H1 (cell line): ENCODE measurements at regions not wholly inside any gene's neighbourhood (a gene's known extent, or its start where the extent isn't known, plus 50 kb on each side); places are given as distances from the start of the nearest gene placed in this dataset.

ENCODE experiments used
- CTCF ChIA-PET: fragments of 300-600 bp; sonication (Branson Sonifier 250); formaldehyde crosslinking; loops from one replicate; lab custom pipeline; 2021; ENCODE audit not compliant: partially characterized antibody; lab: Charles Lee
- POLR2A ChIA-PET: fragments of 300-600 bp; sonication (Branson Sonifier 250); formaldehyde crosslinking; loops from one replicate; lab custom pipeline; 2021; ENCODE audit warnings: inconsistent platforms; ENCODE audit not compliant: partially characterized antibody; lab: Charles Lee
- DNase-seq, 2 experiments: peaks; one replicate each; pipeline versions ENCODE4 v3.0.0 to v3.0.0-alpha.2; 2010 to 2022; ENCODE audit warnings: low spot score in 2 of 2, low read depth in 1 of 2, mixed read lengths in 1 of 2
- FAIRE-seq: peaks from 2 replicates; lab custom pipeline; 2011; peaks lifted over from hg19 to GRCh38; lab: Jason Lieb, UNC
- H2AFZ ChIP-seq: 2 replicates; pipeline ENCODE4 v1.8.1; 2012; ENCODE audit warnings: low read length, inconsistent platforms
- H2AK5ac ChIP-seq: 2 replicates; pipeline ENCODE4 v1.6.1; 2013; ENCODE audit warnings: low read depth, low read length
- H2BK120ac ChIP-seq: replicated peaks from 2 replicates; pipeline ENCODE3; 2013; ENCODE audit warnings: low read depth, low read length, inconsistent platforms
- H2BK12ac ChIP-seq: 2 replicates; pipeline ENCODE4 v1.6.1; 2013; ENCODE audit warnings: low read depth, low read length
- H2BK15ac ChIP-seq: 2 replicates; pipeline ENCODE4 v1.6.1; 2013; ENCODE audit warnings: low read length
- H2BK20ac ChIP-seq: 2 replicates; pipeline ENCODE4 v1.6.1; 2013; ENCODE audit warnings: low read length
- H2BK5ac ChIP-seq: 2 replicates; pipeline ENCODE4 v1.6.1; 2013; ENCODE audit warnings: low read depth, low read length
- H3K14ac ChIP-seq: 2 replicates; pipeline ENCODE4 v1.6.1; 2013; ENCODE audit warnings: inconsistent platforms; ENCODE audit not compliant: insufficient read length
- H3K18ac ChIP-seq: 2 replicates; pipeline ENCODE4 v1.6.1; 2013; ENCODE audit warnings: low read length; ENCODE audit errors: extremely low read depth
- H3K23ac ChIP-seq: 2 replicates; pipeline ENCODE4 v1.6.1; 2013; ENCODE audit warnings: inconsistent platforms; ENCODE audit not compliant: insufficient read length
- H3K23me2 ChIP-seq: 2 replicates; pipeline ENCODE4 v1.6.1; 2013; ENCODE audit warnings: low read depth, low read length
- H3K27ac ChIP-seq: 2 replicates; pipeline ENCODE4 v1.6.1; 2011; ENCODE audit warnings: low read depth, low read length, inconsistent platforms
- H3K27me3 ChIP-seq, 4 experiments: replicated peaks in 1 of 4; 1 replicate in 1 of 4; 2 replicates in 3 of 4; pipeline versions ENCODE4 v1.6.1 to v1.8.1; 2011 to 2013; ENCODE audit warnings: low read length in 3 of 4, mild to moderate bottlenecking in 3 of 4, inconsistent platforms in 2 of 4, mixed read lengths in 2 of 4, moderate library complexity in 1 of 4; ENCODE audit not compliant: control insufficient read depth in 3 of 4, insufficient read depth in 3 of 4; ENCODE audit errors: extremely low read depth in 1 of 4
- H3K36me3 ChIP-seq, 4 experiments: 2 replicates each; pipeline versions ENCODE4 v1.6.1 to v1.8.1; 2011 to 2013; ENCODE audit warnings: mild to moderate bottlenecking in 4 of 4, low read length in 3 of 4, moderate library complexity in 2 of 4, control low read depth in 1 of 4, inconsistent platforms in 1 of 4; ENCODE audit not compliant: insufficient read depth in 4 of 4, control insufficient read depth in 2 of 4
- H3K4ac ChIP-seq: replicated peaks from 2 replicates; pipeline ENCODE3; 2013; ENCODE audit warnings: low read length, low read depth, mixed read lengths, inconsistent platforms; ENCODE audit not compliant: insufficient read length
- H3K4me1 ChIP-seq, 4 experiments: replicated peaks in 1 of 4; 1 replicate in 1 of 4; 2 replicates in 3 of 4; pipeline versions ENCODE4 v1.6.1 to v1.8.1; 2011 to 2013; ENCODE audit warnings: low read length in 3 of 4, inconsistent platforms in 2 of 4, mixed read lengths in 1 of 4; ENCODE audit not compliant: insufficient read depth in 4 of 4, control insufficient read depth in 3 of 4
- H3K4me2 ChIP-seq, 2 experiments: 2 replicates each; pipeline versions ENCODE4 v1.6.1 to v1.8.1; 2011 to 2013; ENCODE audit warnings: low read depth in 2 of 2, low read length in 2 of 2, control low read depth in 1 of 2, inconsistent platforms in 1 of 2, mild to moderate bottlenecking in 1 of 2; ENCODE audit not compliant: insufficient read depth in 1 of 2
- H3K4me3 ChIP-seq, 4 experiments: fragments of 200-600, 300-600 bp in 1 of 4; sonication (generic), shearing (Covaris generic), sonication (Bioruptor Twin) in 1 of 4; 2 replicates each; pipeline versions ENCODE4 v1.5.1 to v1.8.1; 2011 to 2016; ENCODE audit warnings: low read length in 4 of 4, low read depth in 3 of 4, control low read depth in 2 of 4, inconsistent platforms in 2 of 4, mild to moderate bottlenecking in 2 of 4, mixed read lengths in 1 of 4, moderate library complexity in 1 of 4; ENCODE audit not compliant: insufficient read depth in 2 of 4; ENCODE audit errors: extremely low read depth in 1 of 4
- H3K56ac ChIP-seq: replicated peaks from 2 replicates; pipeline ENCODE3; 2013; ENCODE audit warnings: low read depth, mild to moderate bottlenecking, mixed read lengths, low read length, inconsistent platforms; ENCODE audit not compliant: insufficient read length
- H3K79me1 ChIP-seq: 2 replicates; pipeline ENCODE4 v1.6.1; 2013; ENCODE audit warnings: low read depth, low read length, control low read depth
- H3K79me2 ChIP-seq, 2 experiments: 2 replicates each; pipeline versions ENCODE4 v1.6.1 to v1.8.1; 2012 to 2013; ENCODE audit warnings: low read length in 2 of 2, mild to moderate bottlenecking in 2 of 2, inconsistent platforms in 1 of 2; ENCODE audit not compliant: insufficient read depth in 2 of 2, control insufficient read depth in 1 of 2
- H3K9ac ChIP-seq, 4 experiments: replicated peaks in 1 of 4; 1 replicate in 1 of 4; 2 replicates in 3 of 4; pipeline versions ENCODE4 v1.6.1 to v1.8.1; 2011 to 2013; ENCODE audit warnings: low read depth in 3 of 4, low read length in 3 of 4, control low read depth in 2 of 4, mild to moderate bottlenecking in 2 of 4, moderate library complexity in 2 of 4, inconsistent platforms in 1 of 4; ENCODE audit errors: extremely low read depth in 1 of 4
- H3K9me3 ChIP-seq, 2 experiments: 2 replicates each; pipeline versions ENCODE4 v1.6.1 to v1.8.1; 2012 to 2013; ENCODE audit warnings: mild to moderate bottlenecking in 2 of 2, moderate library complexity in 2 of 2, control low read depth in 1 of 2, inconsistent platforms in 1 of 2, low read depth in 1 of 2, low read length in 1 of 2, mixed read lengths in 1 of 2; ENCODE audit not compliant: insufficient read depth in 2 of 2
- H4K20me1 ChIP-seq, 2 experiments: replicated peaks in 1 of 2; 2 replicates each; pipeline versions ENCODE3 to v1.8.1; 2011 to 2013; ENCODE audit warnings: inconsistent platforms in 2 of 2, low read length in 2 of 2, mild to moderate bottlenecking in 1 of 2; ENCODE audit not compliant: insufficient read depth in 2 of 2, control insufficient read depth in 1 of 2
- H4K5ac ChIP-seq: 2 replicates; pipeline ENCODE4 v1.6.1; 2013; ENCODE audit warnings: low read length, low read depth, mixed read lengths, inconsistent platforms; ENCODE audit not compliant: insufficient read length
- H4K8ac ChIP-seq: 2 replicates; pipeline ENCODE4 v1.8.0; 2013; ENCODE audit warnings: mild to moderate bottlenecking, moderate library complexity, low read length, inconsistent platforms; ENCODE audit not compliant: insufficient read depth; ENCODE audit errors: extremely low read depth
- H4K91ac ChIP-seq: replicated peaks from 2 replicates; pipeline ENCODE3; 2013; ENCODE audit warnings: low read length, mixed read lengths, inconsistent platforms; ENCODE audit not compliant: insufficient read length
- HDAC6 ChIP-seq: IDR thresholded peaks from one replicate; pipeline ENCODE4 v1.7.1; 2012; ENCODE audit warnings: low read depth, mild to moderate bottlenecking, inconsistent platforms, low read length, moderate library complexity
- MAFK ChIP-seq: IDR thresholded peaks from 2 replicates; pipeline ENCODE4 v1.6.1; 2012; ENCODE audit warnings: low read depth, mild to moderate bottlenecking, improper control_type of control experiment, low read length
- WGBS, 2 experiments: shearing (Covaris generic) in 1 of 2; methylation state at CpG; one replicate each; pipeline versions ENCODE4 v1.1.6 to v1.1.7; 2013 to 2015; ENCODE audit warnings: low lambda C conversion rate in 2 of 2, mixed read lengths in 2 of 2, inconsistent platforms in 1 of 2, low coverage in 1 of 2, missing lambda C conversion rate in 1 of 2; ENCODE audit not compliant: insufficient replicate concordance in 2 of 2, insufficient coverage in 1 of 2, insufficient read length in 1 of 2; ENCODE audit errors: extremely low coverage in 1 of 2, missing lambda C conversion rate in 1 of 2; 5-methylcytosine and 5-hydroxymethylcytosine counted together

- TF ChIP-seq HDAC6 (no peak), MAFK (no peak)
- TF ChIP-seq, all 59 proteins: peak for 0
- Histone ChIP-seq H2BK20ac (no peak overlapping the region), H3K4me2 (no peak overlapping the region), H3K27me3 (peaks cover 0 to 1% (median 0%) of the 10 kb centered on the region in 4 experiments; a peak in 1 of 7 replicates), H2BK15ac (no peak overlapping the region), H3K79me2 (no peaks in the 10 kb centered on the region), H3K23me2 (no peaks in the 10 kb centered on the region; the same call in 1 of the 2 replicates), H3K9me3 (no peaks in the 10 kb centered on the region), H3K23ac (no peak overlapping the region), H4K8ac (no peak overlapping the region), H3K9ac (no peak overlapping the region), H2AFZ (no peak overlapping the region), H2AK5ac (no peak overlapping the region), H3K4me3 (no peak overlapping the region), H3K79me1 (no peaks in the 10 kb centered on the region), H3K18ac (no peak overlapping the region), H3K4me1 (peaks cover 0 to 5% (median 2%) of the 10 kb centered on the region in 4 experiments; a peak in 3 of 7 replicates), H3K56ac (no peak overlapping the region), H4K5ac (no peak overlapping the region), H2BK5ac (no peak overlapping the region), H2BK120ac (no peak overlapping the region), H3K4ac (no peak overlapping the region), H4K20me1 (no peaks in the 10 kb centered on the region), H3K36me3 (no peaks in the 10 kb centered on the region), H3K27ac (no peak overlapping the region), H2BK12ac (no peak overlapping the region), H3K14ac (no peak overlapping the region), H4K91ac (no peak overlapping the region)
- ChIA-PET POLR2A (interaction anchor here (1.2 kb wide), 1 partner anchor 9 kb away, joined by 6 read pairs; no protein-coding TSS in a partner anchor), CTCF (no interaction called here)
- FAIRE-seq (no peak), DNase-seq (no peak)
- 90% methylated on average over 3 of the region's 3 CpGs; no CpG with 5 or more reads in 1 of the 2 experiments for WGBS, 2 experiments
Measured at GRCh38 chr12:68100241-68100640, 59.3 kb downstream of the IFNG start.
